A549 (cell line): ENCODE measurements at regions not wholly inside any gene's neighbourhood (a gene's known extent, or its start where the extent isn't known, plus 50 kb on each side); places are given as distances from the start of the nearest gene placed in this dataset.

Experiments
- ATAC-seq, 2 experiments: fragments of 200-7000 bp in 1 of 2; fragments of >200 bp in 1 of 2; cut with Nextera tagmentation in 1 of 2; cut with Tn5 transposase in 1 of 2; 3 replicates each; pipeline versions ENCODE4 v1.8.0 to v1.9.1; 2018 to 2020; ENCODE audit warnings: mild to moderate bottlenecking in 1 of 2, moderate library complexity in 1 of 2
- CTCF ChIA-PET: fragments of 300-600 bp; sonication (Branson Sonifier 250); formaldehyde crosslinking; extraction: SDS; loops from one replicate; lab custom pipeline; 2021; ENCODE audit warnings: antibody characterized with exemption, inconsistent platforms; lab: Yijun Ruan, JAX
- POLR2A ChIA-PET: fragments of 350-600 bp; formaldehyde crosslinking; extraction: SDS; loops from one replicate; lab custom pipeline; 2021; ENCODE audit warnings: antibody characterized with exemption, inconsistent platforms; lab: Yijun Ruan, JAX
- DNase-seq, 2 experiments: peaks; one replicate each; pipeline versions ENCODE4 v3.0.0 to v3.0.0-alpha.2; 2011 to 2016; ENCODE audit warnings: low read depth in 1 of 2, low spot score in 1 of 2
- FAIRE-seq: peaks from 2 replicates; lab custom pipeline; 2011; peaks lifted over from hg19 to GRCh38; lab: Jason Lieb, UNC
- H3K27ac ChIP-seq, 2 experiments: fragments of >200 bp; sonication (Bioruptor Twin); formaldehyde crosslinking; 3 replicates each; pipeline ENCODE4 v1.5.1; 2016 to 2017
- H3K4me1 ChIP-seq: fragments of >200 bp; sonication (Bioruptor Twin); formaldehyde crosslinking; 3 replicates; pipeline ENCODE4 v1.6.1; 2016
- H3K4me2 ChIP-seq: fragments of >200 bp; sonication (Bioruptor Twin); formaldehyde crosslinking; 3 replicates; pipeline ENCODE4 v1.6.1; 2016
- H3K4me3 ChIP-seq: fragments of >200 bp; sonication (Bioruptor Twin); formaldehyde crosslinking; 3 replicates; pipeline ENCODE4 v1.5.1; 2016
- H3K9me3 ChIP-seq: fragments of >200 bp; sonication (Bioruptor Twin); formaldehyde crosslinking; 3 replicates; pipeline ENCODE4 v1.6.1; 2016
- CBX2 ChIP-seq: fragments of 200-600 bp; sonication (generic); IDR thresholded peaks from 2 replicates; pipeline ENCODE4 v1.6.1; 2016; ENCODE audit warnings: low read depth, mild to moderate bottlenecking, borderline replicate concordance
- CBX8 ChIP-seq: fragments of 200-600 bp; sonication (generic); IDR thresholded peaks from 2 replicates; pipeline ENCODE4 v1.6.1; 2016
- CEBPB ChIP-seq, 2 experiments: fragments of >200 bp in 1 of 2; sonication (Bioruptor Twin) in 1 of 2; formaldehyde crosslinking in 1 of 2; IDR thresholded peaks; 2 replicates each; pipeline ENCODE4 v1.6.1; 2012 to 2016
- CHD4 ChIP-seq: fragments of 200-600 bp; sonication (generic); IDR thresholded peaks from 2 replicates; pipeline ENCODE4 v1.6.1; 2016; ENCODE audit warnings: antibody characterized with exemption, mild to moderate bottlenecking, borderline replicate concordance
- EP300 ChIP-seq, 2 experiments: fragments of >200 bp; sonication (Bioruptor Twin); formaldehyde crosslinking; IDR thresholded peaks; 2 replicates in 1 of 2; 3 replicates in 1 of 2; pipeline ENCODE4 v1.6.1; 2016 to 2017
- ESRRA ChIP-seq: fragments of 150-350 bp; IDR thresholded peaks from 2 replicates; pipeline ENCODE4 v1.6.1; 2014; ENCODE audit warnings: mild to moderate bottlenecking, low read length, borderline replicate concordance
- FOSB ChIP-seq: fragments of 250-450 bp; sonication (Bioruptor Pico); IDR thresholded peaks from 2 replicates; pipeline ENCODE4 v1.5.0; 2020; ENCODE audit warnings: mild to moderate bottlenecking, moderate library complexity
- GATA3 ChIP-seq: IDR thresholded peaks from 2 replicates; pipeline ENCODE4 v1.6.1; 2012; ENCODE audit warnings: borderline replicate concordance
- HDAC2 ChIP-seq: fragments of 200-600 bp; sonication (generic); IDR thresholded peaks from 2 replicates; pipeline ENCODE4 v1.6.1; 2016
- HEYL ChIP-seq: fragments of 250-450 bp; sonication (Bioruptor Pico); IDR thresholded peaks from 2 replicates; pipeline ENCODE4 v1.8.0; 2021; ENCODE audit warnings: mild to moderate bottlenecking, moderate library complexity
- HOXA7 ChIP-seq: fragments of 250-450 bp; sonication (Bioruptor Pico); IDR thresholded peaks from 2 replicates; pipeline ENCODE4 v1.5.0; 2020; ENCODE audit warnings: mild to moderate bottlenecking, moderate library complexity
- HOXB13 ChIP-seq: fragments of 250-450 bp; sonication (Bioruptor Pico); IDR thresholded peaks from 2 replicates; pipeline ENCODE4 v1.5.0; 2020; ENCODE audit warnings: low read depth, mild to moderate bottlenecking, moderate library complexity
- HOXB5 ChIP-seq: fragments of 250-450 bp; sonication (Bioruptor Pico); IDR thresholded peaks from 2 replicates; pipeline ENCODE4 v1.5.0; 2020; ENCODE audit warnings: mild to moderate bottlenecking, moderate library complexity
- JUN ChIP-seq, 2 experiments: fragments of >200 bp; sonication (Bioruptor Twin); formaldehyde crosslinking; IDR thresholded peaks; 2 replicates in 1 of 2; 3 replicates in 1 of 2; pipeline ENCODE4 v1.6.1; 2016 to 2017
- KDM1A ChIP-seq: fragments of 200-600 bp; sonication (generic); IDR thresholded peaks from 2 replicates; pipeline ENCODE4 v1.6.1; 2016; ENCODE audit warnings: low read depth, mild to moderate bottlenecking
- KDM5A ChIP-seq: fragments of 200-600 bp; sonication (generic); IDR thresholded peaks from 2 replicates; pipeline ENCODE4 v1.6.1; 2016; ENCODE audit warnings: antibody characterized with exemption, mild to moderate bottlenecking
- MYC ChIP-seq: IDR thresholded peaks from 2 replicates; pipeline ENCODE4 v1.6.1; 2012; ENCODE audit warnings: mild to moderate bottlenecking, inconsistent platforms, low read length, improper control_type of control experiment, borderline replicate concordance
- NPAS2 ChIP-seq: fragments of 250-450 bp; sonication (Bioruptor Pico); IDR thresholded peaks from 2 replicates; pipeline ENCODE4 v1.8.0; 2022; ENCODE audit warnings: mild to moderate bottlenecking, moderate library complexity, borderline replicate concordance
- NR3C1 ChIP-seq: fragments of >200 bp; sonication (Bioruptor Twin); formaldehyde crosslinking; IDR thresholded peaks from 3 replicates; pipeline ENCODE4 v1.6.1; 2017
- PHF8 ChIP-seq: fragments of 200-600 bp; sonication (generic); IDR thresholded peaks from 2 replicates; pipeline ENCODE4 v1.6.1; 2016; ENCODE audit warnings: low read depth, mild to moderate bottlenecking, antibody characterized with exemption, moderate library complexity, borderline replicate concordance
- POLR2A ChIP-seq: IDR thresholded peaks from 2 replicates; pipeline ENCODE4 v1.6.1; 2012; ENCODE audit warnings: mild to moderate bottlenecking, low read length
- RCOR1 ChIP-seq: fragments of 150-350 bp; IDR thresholded peaks from 2 replicates; pipeline ENCODE4 v1.6.1; 2014; ENCODE audit warnings: antibody characterized with exemption, low read length, low read depth
- RFX5 ChIP-seq: fragments of 450-650 bp; IDR thresholded peaks from 2 replicates; pipeline ENCODE4 v1.7.1; 2014; ENCODE audit warnings: antibody characterized with exemption, mild to moderate bottlenecking, moderate library complexity
- ZFP36 ChIP-seq: fragments of 450-650 bp; IDR thresholded peaks from 2 replicates; pipeline ENCODE4 v1.6.1; 2014; ENCODE audit warnings: borderline replicate concordance; ENCODE audit not compliant: partially characterized antibody
- ZNF302 ChIP-seq: fragments of 250-450 bp; sonication (Bioruptor Pico); IDR thresholded peaks from 2 replicates; pipeline ENCODE4 v1.9.0; 2021; ENCODE audit warnings: inconsistent platforms, mild to moderate bottlenecking, moderate library complexity
- WGBS: methylation state at CpG from one replicate; pipeline ENCODE4 v1.1.6; 2017; ENCODE audit errors: missing lambda C conversion rate; 5-methylcytosine and 5-hydroxymethylcytosine counted together
- TF ChIP-seq, protein P1 (sequence below): fragments of 450-650 bp; IDR thresholded peaks from 2 replicates; pipeline ENCODE4 v1.6.1; 2014; ENCODE audit warnings: antibody characterized with exemption
- TF ChIP-seq, protein P2 (sequence below): IDR thresholded peaks from 2 replicates; pipeline ENCODE4 v1.6.1; 2012; ENCODE audit warnings: low read depth, borderline replicate concordance
- TF ChIP-seq, protein P3 (sequence below): fragments of 150-350 bp; IDR thresholded peaks from 2 replicates; pipeline ENCODE4 v1.6.1; 2014; ENCODE audit warnings: low read depth, mild to moderate bottlenecking, low read length

DNA sequence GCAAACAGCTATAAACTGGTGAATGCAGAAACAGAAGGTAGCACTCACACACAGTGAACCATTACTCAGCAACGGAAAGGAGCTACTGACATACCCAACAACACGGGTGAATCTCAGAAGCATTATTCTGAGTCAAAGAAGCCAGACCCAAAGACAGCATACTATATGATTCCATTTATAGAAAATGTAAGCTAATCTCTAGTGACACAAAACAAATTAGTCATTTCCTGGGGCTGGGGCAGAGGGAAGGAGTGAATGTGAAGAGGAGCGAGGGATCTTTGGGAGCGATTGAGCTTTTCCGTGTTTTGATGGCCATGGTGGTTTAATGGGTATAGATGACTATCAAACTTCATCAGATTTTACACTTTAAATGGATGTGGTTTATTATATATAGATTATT lies 614.6 kb downstream of the DHX35 start:
- 23% methylated on average over 5 of the region's 5 CpGs for WGBS
- no peak for FAIRE-seq
- ATAC-seq = no peak
- Histone ChIP-seq H3K4me1 (no peaks in the 10 kb centered on the region), H3K9me3 (no peaks in the 10 kb centered on the region), H3K27ac (no peak overlapping the region), H3K4me3 (no peak overlapping the region), H3K4me2 (no peak overlapping the region)
- CTCF ChIA-PET = no interaction called here
- DNase-seq = no peak
- POLR2A ChIA-PET = no interaction called here
- TF ChIP-seq NPAS2 (CRISPR knock-in tag) = no peak
- no peak for TF ChIP-seq HOXB13 (CRISPR knock-in tag)
- no peak for TF ChIP-seq FOSB (CRISPR knock-in tag)
- TF ChIP-seq CBX2 = no peak
- TF ChIP-seq ZNF302 (CRISPR knock-in tag) = no peak
- TF ChIP-seq PHF8 = no peak
- no peak for TF ChIP-seq RFX5
- TF ChIP-seq CBX8 = no peak
- TF ChIP-seq CEBPB (IDR thresholded peaks at IDR 0.05) = no peak
- no peak for TF ChIP-seq EP300 (IDR thresholded peaks at IDR 0.05)
- TF ChIP-seq HOXA7 = no peak
- no peak for TF ChIP-seq POLR2A
- TF ChIP-seq HEYL (CRISPR knock-in tag) = no peak
- TF ChIP-seq, protein P1, sequence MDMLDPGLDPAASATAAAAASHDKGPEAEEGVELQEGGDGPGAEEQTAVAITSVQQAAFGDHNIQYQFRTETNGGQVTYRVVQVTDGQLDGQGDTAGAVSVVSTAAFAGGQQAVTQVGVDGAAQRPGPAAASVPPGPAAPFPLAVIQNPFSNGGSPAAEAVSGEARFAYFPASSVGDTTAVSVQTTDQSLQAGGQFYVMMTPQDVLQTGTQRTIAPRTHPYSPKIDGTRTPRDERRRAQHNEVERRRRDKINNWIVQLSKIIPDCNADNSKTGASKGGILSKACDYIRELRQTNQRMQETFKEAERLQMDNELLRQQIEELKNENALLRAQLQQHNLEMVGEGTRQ = no peak
- TF ChIP-seq KDM1A = no peak
- TF ChIP-seq CHD4 = no peak
- no peak for TF ChIP-seq JUN (IDR thresholded peaks at IDR 0.05)
- no peak for TF ChIP-seq HDAC2
- TF ChIP-seq RCOR1 = no peak

DNA sequence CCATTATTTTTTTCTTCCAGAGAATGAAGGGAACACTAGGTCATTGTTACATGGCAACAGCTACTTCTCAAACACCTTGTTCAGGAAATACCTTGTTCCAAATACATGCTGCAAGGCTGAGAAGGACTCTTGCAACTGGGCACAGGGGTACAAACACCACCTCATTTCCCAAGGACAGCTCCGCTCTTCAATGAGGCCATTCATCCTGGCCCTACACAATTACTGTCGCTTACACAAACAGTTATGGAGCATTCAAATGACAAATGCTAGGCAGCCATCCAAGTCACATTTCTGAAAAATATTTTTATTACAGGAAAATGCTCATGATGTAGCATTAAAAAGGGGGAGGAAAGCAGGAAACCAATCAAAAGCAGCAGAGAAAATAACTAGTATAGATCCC lies 611.9 kb downstream of the DHX35 start:
- H3K4me3 ChIP-seq = no peak overlapping the region
- DNase-seq (no peak), FAIRE-seq (no peak), ATAC-seq (no peak)
- no peak overlapping the region for H3K4me2 ChIP-seq
- WGBS = 4% methylated on average over 2 of the region's 2 CpGs
- no peaks in the 10 kb centered on the region for H3K9me3 ChIP-seq
- no peak overlapping the region for H3K27ac ChIP-seq
- CTCF ChIA-PET = no interaction called here
- POLR2A ChIA-PET = no interaction called here
- H3K4me1 ChIP-seq = no peaks in the 10 kb centered on the region
- TF ChIP-seq NR3C1 (no peak), ZNF302 (CRISPR knock-in tag) (no peak), HOXB5 (no peak), GATA3 (no peak), ESRRA (no peak), EP300 (IDR thresholded peaks at IDR 0.05) (no peak), RFX5 (no peak), HOXB13 (CRISPR knock-in tag) (no peak), ZFP36 (no peak), KDM5A (no peak), MYC (no peak)
- TF ChIP-seq, protein P2, sequence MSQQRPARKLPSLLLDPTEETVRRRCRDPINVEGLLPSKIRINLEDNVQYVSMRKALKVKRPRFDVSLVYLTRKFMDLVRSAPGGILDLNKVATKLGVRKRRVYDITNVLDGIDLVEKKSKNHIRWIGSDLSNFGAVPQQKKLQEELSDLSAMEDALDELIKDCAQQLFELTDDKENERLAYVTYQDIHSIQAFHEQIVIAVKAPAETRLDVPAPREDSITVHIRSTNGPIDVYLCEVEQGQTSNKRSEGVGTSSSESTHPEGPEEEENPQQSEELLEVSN = no peak
- TF ChIP-seq, protein P3, sequence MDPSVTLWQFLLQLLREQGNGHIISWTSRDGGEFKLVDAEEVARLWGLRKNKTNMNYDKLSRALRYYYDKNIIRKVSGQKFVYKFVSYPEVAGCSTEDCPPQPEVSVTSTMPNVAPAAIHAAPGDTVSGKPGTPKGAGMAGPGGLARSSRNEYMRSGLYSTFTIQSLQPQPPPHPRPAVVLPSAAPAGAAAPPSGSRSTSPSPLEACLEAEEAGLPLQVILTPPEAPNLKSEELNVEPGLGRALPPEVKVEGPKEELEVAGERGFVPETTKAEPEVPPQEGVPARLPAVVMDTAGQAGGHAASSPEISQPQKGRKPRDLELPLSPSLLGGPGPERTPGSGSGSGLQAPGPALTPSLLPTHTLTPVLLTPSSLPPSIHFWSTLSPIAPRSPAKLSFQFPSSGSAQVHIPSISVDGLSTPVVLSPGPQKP = no peak
- TF ChIP-seq, protein P1 = no peak
